Hepatocyte (in vitro differentiated cells): ENCODE measurements at regions not wholly inside any gene's neighbourhood (a gene's known extent, or its start where the extent isn't known, plus 50 kb on each side); places are given as distances from the start of the nearest gene placed in this dataset.

Source experiments
- EZH2 ChIP-seq: fragments of 200-600 bp; sonication (generic); IDR thresholded peaks from 2 replicates; pipeline ENCODE4 v1.6.1; 2016; ENCODE audit warnings: antibody characterized with exemption, mild to moderate bottlenecking, borderline replicate concordance
- TF ChIP-seq, protein P1 (sequence below): fragments of 200-600 bp; sonication (generic); IDR thresholded peaks from 2 replicates; pipeline ENCODE4 v1.5.1; 2016; ENCODE audit warnings: antibody characterized with exemption, mild to moderate bottlenecking; ENCODE audit not compliant: poor library complexity

DNA sequence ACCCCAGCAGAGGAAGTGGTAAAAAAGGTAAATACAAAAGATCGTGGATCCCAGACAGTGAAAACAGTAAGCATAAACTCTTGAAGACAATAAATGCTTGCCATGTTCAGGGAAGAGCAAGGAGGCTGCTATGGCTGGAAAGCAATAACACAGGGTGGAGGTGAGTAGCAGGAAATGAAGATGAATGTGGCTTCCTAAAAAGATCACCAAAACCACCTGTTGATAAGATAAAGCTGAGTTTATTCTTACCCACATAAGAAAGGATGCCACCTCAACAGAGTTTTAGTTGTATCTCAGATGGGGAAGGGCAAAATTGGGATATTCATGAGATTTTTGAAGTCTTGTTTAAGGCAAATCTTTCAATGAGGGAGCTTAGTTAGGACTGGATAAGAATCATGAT lies 273.3 kb downstream of the MSX2 start:
- TF ChIP-seq, protein P1, sequence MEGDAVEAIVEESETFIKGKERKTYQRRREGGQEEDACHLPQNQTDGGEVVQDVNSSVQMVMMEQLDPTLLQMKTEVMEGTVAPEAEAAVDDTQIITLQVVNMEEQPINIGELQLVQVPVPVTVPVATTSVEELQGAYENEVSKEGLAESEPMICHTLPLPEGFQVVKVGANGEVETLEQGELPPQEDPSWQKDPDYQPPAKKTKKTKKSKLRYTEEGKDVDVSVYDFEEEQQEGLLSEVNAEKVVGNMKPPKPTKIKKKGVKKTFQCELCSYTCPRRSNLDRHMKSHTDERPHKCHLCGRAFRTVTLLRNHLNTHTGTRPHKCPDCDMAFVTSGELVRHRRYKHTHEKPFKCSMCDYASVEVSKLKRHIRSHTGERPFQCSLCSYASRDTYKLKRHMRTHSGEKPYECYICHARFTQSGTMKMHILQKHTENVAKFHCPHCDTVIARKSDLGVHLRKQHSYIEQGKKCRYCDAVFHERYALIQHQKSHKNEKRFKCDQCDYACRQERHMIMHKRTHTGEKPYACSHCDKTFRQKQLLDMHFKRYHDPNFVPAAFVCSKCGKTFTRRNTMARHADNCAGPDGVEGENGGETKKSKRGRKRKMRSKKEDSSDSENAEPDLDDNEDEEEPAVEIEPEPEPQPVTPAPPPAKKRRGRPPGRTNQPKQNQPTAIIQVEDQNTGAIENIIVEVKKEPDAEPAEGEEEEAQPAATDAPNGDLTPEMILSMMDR = no peak
- TF ChIP-seq EZH2 = no peak
